ENCODE measurements at regions not wholly inside any gene's neighbourhood (a gene's known extent, or its start where the extent isn't known, plus 50 kb on each side); places are given as distances from the start of the nearest gene placed in this dataset.

DNA sequence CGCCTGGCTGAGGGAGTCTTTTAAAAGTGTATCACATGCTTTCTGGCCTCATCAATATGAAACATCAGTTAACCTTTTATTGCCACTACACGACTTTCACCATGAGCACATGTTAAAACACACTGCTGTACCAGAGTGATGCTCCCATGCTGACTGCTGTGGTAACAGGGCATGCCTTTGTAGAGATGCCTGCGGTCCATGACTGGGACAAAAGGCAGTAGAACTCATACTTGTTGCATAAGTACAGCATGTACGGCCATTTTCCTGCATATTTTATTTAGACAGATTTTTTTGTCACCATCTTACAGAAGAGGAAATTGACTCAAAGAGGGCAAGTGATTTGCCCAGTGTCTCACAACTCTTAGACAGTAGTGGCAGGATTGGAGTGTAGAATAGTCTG is 105.7 kb upstream of the ADAMTSL1 start:
- TF ChIP-seq, protein P1, sequence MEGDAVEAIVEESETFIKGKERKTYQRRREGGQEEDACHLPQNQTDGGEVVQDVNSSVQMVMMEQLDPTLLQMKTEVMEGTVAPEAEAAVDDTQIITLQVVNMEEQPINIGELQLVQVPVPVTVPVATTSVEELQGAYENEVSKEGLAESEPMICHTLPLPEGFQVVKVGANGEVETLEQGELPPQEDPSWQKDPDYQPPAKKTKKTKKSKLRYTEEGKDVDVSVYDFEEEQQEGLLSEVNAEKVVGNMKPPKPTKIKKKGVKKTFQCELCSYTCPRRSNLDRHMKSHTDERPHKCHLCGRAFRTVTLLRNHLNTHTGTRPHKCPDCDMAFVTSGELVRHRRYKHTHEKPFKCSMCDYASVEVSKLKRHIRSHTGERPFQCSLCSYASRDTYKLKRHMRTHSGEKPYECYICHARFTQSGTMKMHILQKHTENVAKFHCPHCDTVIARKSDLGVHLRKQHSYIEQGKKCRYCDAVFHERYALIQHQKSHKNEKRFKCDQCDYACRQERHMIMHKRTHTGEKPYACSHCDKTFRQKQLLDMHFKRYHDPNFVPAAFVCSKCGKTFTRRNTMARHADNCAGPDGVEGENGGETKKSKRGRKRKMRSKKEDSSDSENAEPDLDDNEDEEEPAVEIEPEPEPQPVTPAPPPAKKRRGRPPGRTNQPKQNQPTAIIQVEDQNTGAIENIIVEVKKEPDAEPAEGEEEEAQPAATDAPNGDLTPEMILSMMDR (IDR thresholded peaks at IDR 0.05) = no peak
- TF ChIP-seq POLR2A (IDR thresholded peaks at IDR 0.05) = no peak

Measured in tibial nerve (tissue), 3 donors.